ENCODE measurements at regions not wholly inside any gene's neighbourhood (a gene's known extent, or its start where the extent isn't known, plus 50 kb on each side); places are given as distances from the start of the nearest gene placed in this dataset.
"Not testable (repeated sequence)": the region's sequence is repeated elsewhere in the genome, so short reads cannot be mapped to it uniquely, and the experiment has no call there.

- DNase-seq (ENCODE audit: insufficient read length, low spot score) (no peak), FAIRE-seq (no peak)
- TF ChIP-seq SPI1 (IDR thresholded peaks at IDR 0.05; ENCODE audit: low read depth, low read length) (no peak), TAF1 (IDR thresholded peaks at IDR 0.05; ENCODE audit: low read depth, low read length) (no peak), PAX5 (IDR thresholded peaks at IDR 0.05; ENCODE audit: insufficient read depth, low read length, severe bottlenecking) (no peak), POLR2A (IDR thresholded peaks at IDR 0.05; ENCODE audit: low read depth, low read length) (no peak), POU2F2 (IDR thresholded peaks at IDR 0.05; ENCODE audit: low read depth, low read length) (no peak), POLR2AphosphoS5 (IDR thresholded peaks at IDR 0.05; ENCODE audit: low read depth, low read length) (no peak)
Measured at GRCh38 chr12:87441511-87441910, 587.7 kb downstream of the C12orf50 start.

GRCh38 chr12:87439990-87440827 is 589.0 kb downstream of the C12orf50 start:
- TF ChIP-seq TAF1 (IDR thresholded peaks at IDR 0.05; ENCODE audit: low read depth, low read length) (no peak), SPI1 (IDR thresholded peaks at IDR 0.05; ENCODE audit: low read depth, low read length) (no peak), POLR2AphosphoS5 (IDR thresholded peaks at IDR 0.05; ENCODE audit: low read depth, low read length) (no peak), POLR2A (IDR thresholded peaks at IDR 0.05; ENCODE audit: low read depth, low read length) (no peak), PAX5 (IDR thresholded peaks at IDR 0.05; ENCODE audit: insufficient read depth, low read length, severe bottlenecking) (no peak), POU2F2 (IDR thresholded peaks at IDR 0.05; ENCODE audit: low read depth, low read length) (no peak)
- FAIRE-seq (no peak), DNase-seq (ENCODE audit: insufficient read length, low spot score) (no peak)

GRCh38 chr12:87430444-87430843 is 598.8 kb downstream of the C12orf50 start:
- DNase-seq (ENCODE audit: insufficient read length, low spot score) (no peak), FAIRE-seq (no peak)
- no peak for TF ChIP-seq POLR2AphosphoS5 (IDR thresholded peaks at IDR 0.05; ENCODE audit: low read depth, low read length)
- TF ChIP-seq SPI1 (IDR thresholded peaks at IDR 0.05; ENCODE audit: low read depth, low read length), result no peak
- TF ChIP-seq PAX5 (IDR thresholded peaks at IDR 0.05; ENCODE audit: insufficient read depth, low read length, severe bottlenecking), result no peak
- no peak for TF ChIP-seq POU2F2 (IDR thresholded peaks at IDR 0.05; ENCODE audit: low read depth, low read length)
- no peak for TF ChIP-seq TAF1 (IDR thresholded peaks at IDR 0.05; ENCODE audit: low read depth, low read length)
- no peak for TF ChIP-seq POLR2A (IDR thresholded peaks at IDR 0.05; ENCODE audit: low read depth, low read length)

GRCh38 chr12:87428701-87429277 is 600.4 kb downstream of the C12orf50 start:
- FAIRE-seq, result no peak
- DNase-seq (ENCODE audit: insufficient read length, low spot score), result no peak
- no peak for TF ChIP-seq POLR2AphosphoS5 (IDR thresholded peaks at IDR 0.05; ENCODE audit: low read depth, low read length)
- no peak for TF ChIP-seq PAX5 (IDR thresholded peaks at IDR 0.05; ENCODE audit: insufficient read depth, low read length, severe bottlenecking)
- no peak for TF ChIP-seq TAF1 (IDR thresholded peaks at IDR 0.05; ENCODE audit: low read depth, low read length)
- TF ChIP-seq POLR2A (IDR thresholded peaks at IDR 0.05; ENCODE audit: low read depth, low read length), result no peak
- no peak for TF ChIP-seq SPI1 (IDR thresholded peaks at IDR 0.05; ENCODE audit: low read depth, low read length)
- TF ChIP-seq POU2F2 (IDR thresholded peaks at IDR 0.05; ENCODE audit: low read depth, low read length), result no peak

- DNase-seq (ENCODE audit: insufficient read length, low spot score) (no peak), FAIRE-seq (no peak)
- TF ChIP-seq POLR2A (IDR thresholded peaks at IDR 0.05; ENCODE audit: low read depth, low read length) (no peak), PAX5 (IDR thresholded peaks at IDR 0.05; ENCODE audit: insufficient read depth, low read length, severe bottlenecking) (no peak), TAF1 (IDR thresholded peaks at IDR 0.05; ENCODE audit: low read depth, low read length) (no peak), POU2F2 (IDR thresholded peaks at IDR 0.05; ENCODE audit: low read depth, low read length) (no peak)
Measured at GRCh38 chr12:87427770-87428169, 601.4 kb downstream of the C12orf50 start.

GRCh38 chr12:87425942-87426554 is 603.2 kb downstream of the C12orf50 start:
- no peak for TF ChIP-seq SPI1 (IDR thresholded peaks at IDR 0.05; ENCODE audit: low read depth, low read length)
- TF ChIP-seq POU2F2 (IDR thresholded peaks at IDR 0.05; ENCODE audit: low read depth, low read length), result no peak
- TF ChIP-seq PAX5 (IDR thresholded peaks at IDR 0.05; ENCODE audit: insufficient read depth, low read length, severe bottlenecking), result no peak
- TF ChIP-seq POLR2A (IDR thresholded peaks at IDR 0.05; ENCODE audit: low read depth, low read length), result no peak
- no peak for TF ChIP-seq POLR2AphosphoS5 (IDR thresholded peaks at IDR 0.05; ENCODE audit: low read depth, low read length)
- TF ChIP-seq TAF1 (IDR thresholded peaks at IDR 0.05; ENCODE audit: low read depth, low read length), result no peak
- no peak for DNase-seq (ENCODE audit: insufficient read length, low spot score)
- FAIRE-seq, result no peak

- not testable (repeated sequence) for FAIRE-seq
Measured at GRCh38 chr12:87421233-87421632, 608.0 kb downstream of the C12orf50 start.

GRCh38 chr12:87413784-87414183 is 615.4 kb downstream of the C12orf50 start:
- no peak for DNase-seq (ENCODE audit: insufficient read length, low spot score)
- FAIRE-seq, result no peak
- TF ChIP-seq PAX5 (IDR thresholded peaks at IDR 0.05; ENCODE audit: insufficient read depth, low read length, severe bottlenecking), result no peak
- TF ChIP-seq POU2F2 (IDR thresholded peaks at IDR 0.05; ENCODE audit: low read depth, low read length), result no peak
- no peak for TF ChIP-seq SPI1 (IDR thresholded peaks at IDR 0.05; ENCODE audit: low read depth, low read length)
- TF ChIP-seq POLR2A (IDR thresholded peaks at IDR 0.05; ENCODE audit: low read depth, low read length), result no peak
- no peak for TF ChIP-seq TAF1 (IDR thresholded peaks at IDR 0.05; ENCODE audit: low read depth, low read length)
- no peak for TF ChIP-seq POLR2AphosphoS5 (IDR thresholded peaks at IDR 0.05; ENCODE audit: low read depth, low read length)

More at GRCh38 chr12:87421233-87421632, 608.0 kb downstream of the C12orf50 start:
- not testable (repeated sequence) for DNase-seq (ENCODE audit: insufficient read length, low spot score)

- FAIRE-seq, result no peak
Measured at GRCh38 chr12:87406926-87407325, 622.3 kb downstream of the C12orf50 start.

More at GRCh38 chr12:87406926-87407325, 622.3 kb downstream of the C12orf50 start:
- TF ChIP-seq TAF1 (IDR thresholded peaks at IDR 0.05; ENCODE audit: low read depth, low read length), result no peak
- no peak for TF ChIP-seq POU2F2 (IDR thresholded peaks at IDR 0.05; ENCODE audit: low read depth, low read length)
- no peak for TF ChIP-seq POLR2AphosphoS5 (IDR thresholded peaks at IDR 0.05; ENCODE audit: low read depth, low read length)
- TF ChIP-seq POLR2A (IDR thresholded peaks at IDR 0.05; ENCODE audit: low read depth, low read length), result no peak
- no peak for TF ChIP-seq SPI1 (IDR thresholded peaks at IDR 0.05; ENCODE audit: low read depth, low read length)
- TF ChIP-seq PAX5 (IDR thresholded peaks at IDR 0.05; ENCODE audit: insufficient read depth, low read length, severe bottlenecking), result no peak
- no peak for DNase-seq (ENCODE audit: insufficient read length, low spot score)

Data from GM12891 (cell line).